ENCODE measurements at regions not wholly inside any gene's neighbourhood (a gene's known extent, or its start where the extent isn't known, plus 50 kb on each side); places are given as distances from the start of the nearest gene placed in this dataset.
"Not testable (repeated sequence)": the region's sequence is repeated elsewhere in the genome, so short reads cannot be mapped to it uniquely, and the experiment has no call there.

GRCh38 chr15:35693886-35694285 lies 147.9 kb upstream of the DPH6 start:
- DNase-seq (ENCODE audit: low read depth in 3 of 3) = no peak

- DNase-seq (ENCODE audit: low read depth in 3 of 3) = no peak
Measured at GRCh38 chr15:35695003-35695402, 149.0 kb upstream of the DPH6 start.

GRCh38 chr15:35696767-35697231 lies 150.8 kb upstream of the DPH6 start:
- DNase-seq (ENCODE audit: low read depth in 3 of 3) = no peak

DNA sequence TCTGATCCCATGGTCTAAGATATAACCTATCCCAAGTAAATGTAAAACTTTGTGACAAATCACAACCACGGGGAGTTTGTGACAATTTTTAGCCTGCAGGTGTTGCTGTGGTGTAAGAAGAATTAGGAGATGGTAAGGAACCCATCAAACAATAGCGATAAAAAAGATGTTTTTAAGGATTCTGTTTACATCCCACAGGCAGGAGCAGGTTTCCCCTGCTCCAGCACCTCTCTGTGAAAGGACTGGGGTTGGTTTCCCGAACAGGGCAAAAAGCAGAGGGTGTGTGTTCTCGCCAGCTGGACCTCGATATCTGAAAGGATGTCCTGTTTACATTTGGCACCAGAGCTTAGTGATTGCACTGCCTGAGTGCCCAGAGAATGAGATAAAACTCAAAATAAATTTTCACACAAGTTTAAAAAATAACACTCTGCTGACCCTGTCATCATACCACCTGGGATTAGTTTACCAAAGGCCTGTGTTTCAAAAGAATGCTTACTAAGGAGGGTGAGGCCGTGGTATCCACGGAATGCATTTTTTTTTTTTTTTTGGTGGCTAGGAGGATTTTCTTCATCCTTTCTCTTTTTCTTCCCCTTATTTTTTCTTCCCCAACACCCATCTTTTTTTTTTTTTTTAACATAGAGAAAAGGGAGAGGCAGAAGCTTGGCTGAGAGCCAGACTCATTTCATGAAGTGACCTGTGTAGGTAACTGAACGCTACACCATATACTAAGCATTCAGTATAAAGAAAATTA lies 151.8 kb upstream of the DPH6 start:
- no peak for DNase-seq (ENCODE audit: low read depth in 3 of 3)

- no peak for DNase-seq (ENCODE audit: low read depth in 3 of 3)
Measured at GRCh38 chr15:35698331-35698730, 152.4 kb upstream of the DPH6 start.

DNA sequence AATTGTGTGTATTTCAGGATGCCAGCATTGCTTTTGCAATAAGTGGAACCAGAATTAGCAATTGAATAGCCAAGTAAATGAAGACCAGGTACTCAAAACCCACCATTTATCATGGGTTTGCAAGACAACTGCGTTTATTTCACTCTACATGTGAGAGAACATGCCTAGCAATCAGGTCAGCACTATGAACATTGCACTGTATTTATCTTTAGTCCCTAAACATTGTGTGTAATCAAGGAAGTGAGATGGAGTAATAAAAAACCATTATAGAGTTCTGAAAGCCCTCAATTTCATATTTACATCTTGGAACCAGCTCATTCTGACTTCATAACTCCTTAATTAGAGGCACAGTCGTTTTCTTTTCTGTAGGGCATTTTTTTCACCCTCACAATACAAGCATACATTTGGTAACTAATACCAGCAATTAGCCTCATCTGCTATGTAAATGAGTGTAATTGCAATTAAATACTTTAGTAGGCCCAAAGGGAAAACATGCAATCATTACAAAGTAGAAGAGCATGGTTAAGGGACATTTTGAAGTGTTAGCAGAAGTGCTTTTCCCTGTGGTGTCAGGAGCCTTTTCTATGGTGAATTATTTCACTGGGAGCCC lies 153.1 kb upstream of the DPH6 start:
- DNase-seq (ENCODE audit: low read depth in 3 of 3) = no peak

DNA sequence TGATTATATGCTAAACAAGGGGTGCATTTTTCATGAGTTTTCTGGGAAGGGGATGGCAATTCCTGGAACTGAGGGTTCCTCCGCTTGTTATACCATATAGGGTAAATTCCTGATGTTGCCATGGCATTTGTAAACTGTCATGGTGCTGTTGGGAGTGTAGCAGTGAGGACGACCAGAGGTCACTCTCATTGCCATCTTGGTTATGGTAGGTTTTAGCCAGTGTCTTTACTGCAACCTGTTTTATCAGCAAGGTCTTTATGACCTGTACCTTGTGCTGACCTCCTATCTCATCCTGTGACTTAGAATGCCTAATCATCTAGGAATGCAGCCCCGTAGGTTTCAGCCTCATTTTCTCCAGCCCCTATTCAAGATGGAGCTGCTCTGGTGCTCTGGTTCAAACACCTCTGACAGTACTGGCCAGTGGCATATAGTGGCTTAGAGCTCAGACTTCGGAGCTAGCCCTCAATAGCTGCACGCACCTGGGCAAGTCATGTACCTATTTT lies 154.2 kb upstream of the DPH6 start:
- not testable (repeated sequence) for DNase-seq (ENCODE audit: low read depth in 3 of 3)

DNA sequence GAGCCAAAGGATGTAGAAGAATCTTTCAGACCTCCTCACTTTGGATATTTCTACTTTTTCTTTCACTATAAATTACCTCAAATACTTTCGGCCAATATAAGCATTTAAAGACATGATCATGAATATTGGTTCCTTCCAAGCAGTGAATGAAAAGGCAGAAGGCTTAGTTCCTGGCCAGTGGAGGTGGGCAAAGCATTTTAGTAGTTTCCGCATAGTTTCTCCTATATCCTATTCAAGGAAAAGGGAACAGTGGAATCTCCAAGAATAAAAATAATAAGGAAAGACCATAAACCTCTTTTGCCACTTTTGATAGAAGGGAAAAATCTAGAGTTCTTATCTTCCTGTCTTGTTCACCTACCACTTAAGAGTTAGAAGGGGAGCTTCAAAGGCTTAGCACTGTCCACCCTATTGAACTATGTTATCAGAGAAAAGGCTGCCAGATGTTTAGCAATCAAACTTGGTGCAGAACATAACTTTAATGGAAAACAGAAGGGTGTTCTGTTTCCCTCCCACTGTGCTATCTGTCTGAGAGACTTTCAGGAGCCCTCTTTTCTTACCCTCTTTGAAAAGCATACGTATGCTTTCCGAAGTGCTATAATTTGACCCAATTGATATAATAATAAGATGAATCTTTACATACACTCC lies 155.6 kb upstream of the DPH6 start:
- DNase-seq (ENCODE audit: low read depth in 3 of 3) = no peak

DNA sequence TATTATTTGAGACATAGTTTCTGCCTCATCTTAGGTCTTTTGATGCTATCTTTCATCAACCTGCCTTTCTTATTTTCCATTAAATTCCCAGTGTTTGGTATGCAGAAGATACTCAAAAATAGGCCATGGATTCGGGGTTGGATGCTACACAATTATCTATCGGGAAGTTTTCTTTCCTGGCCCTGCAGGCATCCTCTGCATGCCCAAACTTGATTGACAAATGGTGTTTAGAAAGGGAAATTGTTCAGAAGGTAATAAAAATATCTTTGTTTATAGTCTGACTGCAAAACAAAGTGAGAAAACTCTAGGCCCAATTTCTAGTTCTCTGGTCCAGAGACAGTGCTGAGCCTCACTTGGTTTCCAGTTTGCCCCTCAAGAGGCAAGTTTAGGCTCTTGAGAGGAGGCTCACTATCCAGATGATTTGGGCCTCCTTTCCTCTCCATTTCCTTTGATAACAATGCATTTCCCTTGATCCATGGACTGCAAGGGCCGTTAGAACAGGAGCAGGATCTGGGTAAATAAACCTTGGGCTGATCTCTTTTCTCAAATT lies 157.1 kb upstream of the DPH6 start:
- no peak for DNase-seq (ENCODE audit: low read depth in 3 of 3)

GRCh38 chr15:35705030-35705883 lies 159.3 kb upstream of the DPH6 start:
- no peak for DNase-seq (ENCODE audit: low read depth in 3 of 3)

DNA sequence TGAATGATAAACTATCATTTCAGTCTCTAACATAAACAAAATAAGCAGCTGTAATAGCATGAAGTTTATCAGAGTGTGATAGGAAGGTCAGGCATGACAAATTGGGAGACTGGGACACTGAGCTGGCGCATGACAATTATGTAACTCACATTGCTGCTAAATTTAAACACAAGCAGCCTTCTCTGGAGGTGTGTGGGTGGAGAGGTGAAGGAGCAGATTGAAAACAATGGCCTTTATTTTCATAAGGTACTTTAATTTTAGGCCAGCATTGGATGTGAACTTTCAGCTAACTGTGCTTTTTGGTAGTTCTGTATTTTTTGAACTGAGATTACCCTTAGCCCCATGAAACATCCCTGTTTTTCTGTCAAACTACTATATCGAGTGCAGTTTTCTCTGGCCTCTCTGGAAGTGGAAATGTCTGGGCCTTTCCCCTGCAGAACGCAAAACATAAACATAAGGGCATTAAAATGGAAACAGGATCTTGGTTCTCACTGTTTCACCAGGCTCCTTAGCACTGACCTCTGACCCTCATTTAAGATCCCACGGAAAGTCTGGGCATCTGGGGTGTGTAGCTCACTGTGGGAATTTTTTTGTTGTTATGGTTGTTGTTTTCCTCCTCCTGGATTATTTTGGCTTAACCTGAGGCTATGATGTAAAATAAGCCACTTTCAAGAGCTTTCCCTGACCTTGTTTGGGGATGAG lies 160.1 kb upstream of the DPH6 start:
- no peak for DNase-seq (ENCODE audit: low read depth in 3 of 3)

- DNase-seq (ENCODE audit: low read depth in 3 of 3) = no peak
Measured at GRCh38 chr15:35712956-35713355, 167.0 kb upstream of the DPH6 start.

- DNase-seq (ENCODE audit: low read depth in 3 of 3) = no peak
Measured at GRCh38 chr15:35713733-35714132, 167.8 kb upstream of the DPH6 start.

GRCh38 chr15:35717721-35718120 lies 171.8 kb upstream of the DPH6 start:
- no peak for DNase-seq (ENCODE audit: low read depth in 3 of 3)

DNA sequence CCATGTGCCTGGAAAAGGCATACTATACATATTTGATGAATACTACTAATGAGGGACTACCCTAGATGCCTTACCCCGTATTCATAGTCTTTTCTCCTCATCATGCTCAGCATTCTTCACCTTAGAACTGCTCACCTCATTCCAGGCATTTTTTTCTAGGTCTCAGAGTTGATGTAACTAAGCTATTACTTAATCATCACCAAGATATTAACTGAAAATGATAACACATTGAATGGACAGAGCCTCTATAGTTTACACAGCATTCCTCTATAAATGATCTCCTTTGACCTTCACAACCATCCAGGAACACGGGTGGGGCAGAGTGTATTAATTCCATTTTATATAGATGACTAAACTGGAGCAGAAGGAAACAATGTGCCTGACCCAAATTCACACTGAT lies 174.1 kb upstream of the DPH6 start:
- no peak for DNase-seq (ENCODE audit: low read depth in 3 of 3)

DNA sequence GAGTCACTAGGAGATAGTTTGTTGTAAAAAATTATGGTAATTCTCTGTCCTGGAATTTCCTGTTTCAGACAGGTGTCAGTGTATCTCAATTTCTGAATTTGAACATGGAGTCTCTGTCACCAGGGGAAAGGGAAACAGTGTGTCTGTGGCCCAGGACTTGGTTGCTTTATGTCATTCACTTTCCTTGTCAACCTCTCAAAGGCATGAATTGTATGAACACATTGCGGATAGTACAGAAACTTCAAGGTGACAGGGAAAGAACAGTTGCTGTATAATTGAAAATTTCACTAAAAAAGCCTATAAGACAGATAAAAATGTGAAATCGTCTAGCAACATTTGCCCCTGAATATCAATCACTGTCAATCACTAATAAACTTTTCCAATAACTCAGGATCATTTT lies 175.0 kb upstream of the DPH6 start:
- DNase-seq (ENCODE audit: low read depth in 3 of 3) = no peak

GRCh38 chr15:35721751-35722150 lies 175.8 kb upstream of the DPH6 start:
- no peak for DNase-seq (ENCODE audit: low read depth in 3 of 3)

DNA sequence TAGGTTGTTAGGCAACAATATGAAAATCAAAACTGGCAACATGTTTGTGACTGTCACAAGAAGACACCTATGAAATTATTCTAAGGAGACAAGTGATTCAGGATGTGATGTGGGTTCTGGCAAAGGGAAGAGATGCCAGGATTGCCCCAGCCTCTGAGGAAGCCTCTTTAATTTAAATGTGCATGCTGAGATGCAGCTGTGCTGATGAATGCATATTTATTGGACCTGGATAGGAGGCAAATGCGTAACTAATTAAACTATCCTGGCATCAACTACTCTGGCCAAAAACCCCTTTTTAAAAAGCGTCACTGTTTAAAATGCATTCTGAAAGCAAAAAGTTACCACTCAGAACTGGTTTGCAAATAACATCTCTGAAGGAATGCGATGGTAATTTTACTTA lies 176.5 kb upstream of the DPH6 start:
- DNase-seq (ENCODE audit: low read depth in 3 of 3) = no peak

DNA sequence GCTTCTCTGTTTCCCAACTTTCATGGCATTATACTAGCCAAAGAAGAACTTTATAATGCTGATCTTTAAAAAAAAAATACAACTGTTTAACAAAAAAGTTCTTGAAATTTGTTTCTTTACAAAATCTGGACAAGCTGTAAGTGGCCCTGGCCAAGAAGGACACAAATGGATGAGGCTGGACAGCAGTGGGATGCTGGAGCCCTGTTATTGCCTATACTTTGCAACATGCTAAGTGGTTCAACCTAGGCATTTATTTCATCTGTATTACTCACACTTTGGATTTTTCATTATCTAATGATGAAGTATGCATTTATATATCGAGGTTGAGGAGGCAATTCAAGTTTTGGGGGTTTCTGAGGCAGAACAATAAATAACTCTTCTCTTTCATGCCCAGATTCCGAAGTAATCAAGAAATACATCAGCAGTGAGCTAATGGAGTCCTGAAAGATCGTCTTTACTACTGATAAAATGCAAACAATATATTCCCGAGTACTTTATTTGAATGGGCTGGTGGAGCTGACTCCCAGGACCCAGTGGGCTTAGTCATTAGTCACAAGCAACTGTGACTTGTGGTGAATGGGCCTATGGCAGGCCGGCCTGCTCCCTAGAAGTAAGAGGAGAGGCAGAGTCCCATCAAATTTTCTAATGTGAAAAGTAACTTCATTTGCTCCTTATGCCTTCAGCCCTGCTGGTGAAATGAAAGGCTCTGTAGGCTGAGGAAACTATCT lies 177.3 kb upstream of the DPH6 start:
- DNase-seq (ENCODE audit: low read depth in 3 of 3) = no peak

GRCh38 chr15:35723852-35724251 lies 177.9 kb upstream of the DPH6 start:
- no peak for DNase-seq (ENCODE audit: low read depth in 3 of 3)

All from stimulated activated CD4-positive, alpha-beta T cell treated with anti-CD3 and anti-CD28 coated beads, TNF-alpha, amount 100 ng/mL, for 48 hours (primary cell).